ENCODE measurements at regions not wholly inside any gene's neighbourhood (a gene's known extent, or its start where the extent isn't known, plus 50 kb on each side); places are given as distances from the start of the nearest gene placed in this dataset.
A peak's percentile ranks its signal among the peaks of the same experiment; 100 is the strongest.

GRCh38 chr4:184538023-184538599 is 63.8 kb upstream of the IRF2 start (continued):
- TF ChIP-seq ZNF484 (CRISPR knock-in tag; IDR thresholded peaks at IDR 0.05; ENCODE audit: borderline replicate concordance, low read depth) (no peak), PAXIP1 (CRISPR knock-in tag; conservative IDR thresholded peaks at IDR 0.05) (peak; percentile 11; the same call in 1 of the 2 replicates), HNRNPUL1 (IDR thresholded peaks at IDR 0.05; ENCODE audit: low read depth, low read length) (no peak), FOSL2 (CRISPR knock-in tag; IDR thresholded peaks at IDR 0.05) (peak; percentile 24; the same call in 1 of the 2 replicates), SP5 (CRISPR knock-in tag; IDR thresholded peaks at IDR 0.05; ENCODE audit: borderline replicate concordance, low read depth) (no peak), ZNF710 (CRISPR knock-in tag; IDR thresholded peaks at IDR 0.05; ENCODE audit: borderline replicate concordance) (no peak), SALL1 (CRISPR knock-in tag; IDR thresholded peaks at IDR 0.05) (peak; percentile 44; the same call in 1 of the 2 replicates), ZNF546 (CRISPR knock-in tag; conservative IDR thresholded peaks at IDR 0.05) (no peak), RARA (CRISPR knock-in tag; IDR thresholded peaks at IDR 0.05) (0 out of 2 replicates have a peak, but pooled peaks have one; percentile 11), ZFP36 (IDR thresholded peaks at IDR 0.05; ENCODE audit: borderline replicate concordance, low read depth, low read length, partially characterized antibody) (no peak), XRCC5 (optimal IDR thresholded peaks at IDR 0.05; ENCODE audit: low read length) (peak; percentile 31), SYNCRIP (IDR thresholded peaks at IDR 0.05; ENCODE audit: insufficient read depth, low read depth, low read length) (no peak), ZNF496 (CRISPR knock-in tag; IDR thresholded peaks at IDR 0.05; ENCODE audit: insufficient replicate concordance) (no peak), REPIN1 (CRISPR knock-in tag; IDR thresholded peaks at IDR 0.05; ENCODE audit: borderline replicate concordance, low read depth) (peak; percentile 62; the same call in 1 of the 2 replicates), CTCF (CRISPR knock-in tag; IDR thresholded peaks at IDR 0.05) (peak; percentile 92), ZNF567 (CRISPR knock-in tag; IDR thresholded peaks at IDR 0.05; ENCODE audit: borderline replicate concordance) (peak; percentile 12; the same call in 1 of the 2 replicates), GMEB2 (CRISPR knock-in tag; IDR thresholded peaks at IDR 0.05; ENCODE audit: low read depth) (no peak), PHF21A (CRISPR knock-in tag; IDR thresholded peaks at IDR 0.05) (peak; percentile 53; the same call in 1 of the 2 replicates), ZNF777 (CRISPR knock-in tag; IDR thresholded peaks at IDR 0.05) (peak; percentile 24; the same call in 1 of the 2 replicates)

All from HepG2 (cell line).